GM21381 (cell line): ENCODE measurements at regions not wholly inside any gene's neighbourhood (a gene's known extent, or its start where the extent isn't known, plus 50 kb on each side); places are given as distances from the start of the nearest gene placed in this dataset.

Experiments used
- ATAC-seq: cut with Tn5 transposase; IDR thresholded peaks from one replicate; pipeline ENCODE4 v1.9.1; 2021; ENCODE audit warnings: mild to moderate bottlenecking, moderate library complexity; ENCODE audit not compliant: unreplicated experiment

- ATAC-seq = no peak
Observed at GRCh38 chr11:134712228-134713145, 300.4 kb upstream of the B3GAT1 start.

GRCh38 chr11:134711588-134711987, 299.5 kb upstream of the B3GAT1 start:
- no peak for ATAC-seq

GRCh38 chr11:134710861-134711407, 298.9 kb upstream of the B3GAT1 start:
- ATAC-seq = no peak

- ATAC-seq = no peak
Observed at GRCh38 chr11:134705858-134706257, 293.8 kb upstream of the B3GAT1 start.

GRCh38 chr11:134702827-134703226, 290.8 kb upstream of the B3GAT1 start:
- no peak for ATAC-seq

- no peak for ATAC-seq
Observed at GRCh38 chr11:134701564-134702165, 289.6 kb upstream of the B3GAT1 start.

GRCh38 chr11:134700101-134700640, 288.1 kb upstream of the B3GAT1 start:
- no peak for ATAC-seq

GRCh38 chr11:134696455-134696854, 284.4 kb upstream of the B3GAT1 start:
- ATAC-seq = no peak

- no peak for ATAC-seq
Observed at GRCh38 chr11:134691985-134692384, 279.9 kb upstream of the B3GAT1 start.

GRCh38 chr11:134691295-134691873, 279.3 kb upstream of the B3GAT1 start:
- no peak for ATAC-seq

- ATAC-seq = no peak
Observed at GRCh38 chr11:134689886-134690285, 277.8 kb upstream of the B3GAT1 start.

GRCh38 chr11:134687548-134687947, 275.5 kb upstream of the B3GAT1 start:
- no peak for ATAC-seq

- no peak for ATAC-seq
Observed at GRCh38 chr11:134686460-134687061, 274.5 kb upstream of the B3GAT1 start.

GRCh38 chr11:134685793-134686380, 273.8 kb upstream of the B3GAT1 start:
- no peak for ATAC-seq

- no peak for ATAC-seq
Observed at GRCh38 chr11:134684576-134684975, 272.5 kb upstream of the B3GAT1 start.

GRCh38 chr11:134683860-134684259, 271.8 kb upstream of the B3GAT1 start:
- no peak for ATAC-seq

- ATAC-seq = no peak
Observed at GRCh38 chr11:134682577-134682976, 270.5 kb upstream of the B3GAT1 start.

GRCh38 chr11:134679592-134679991, 267.6 kb upstream of the B3GAT1 start:
- ATAC-seq = no peak

GRCh38 chr11:134678744-134679143, 266.7 kb upstream of the B3GAT1 start:
- ATAC-seq = no peak

- no peak for ATAC-seq
Observed at GRCh38 chr11:134677891-134678551, 266.0 kb upstream of the B3GAT1 start.
